HEK293T (cell line): ENCODE measurements at regions not wholly inside any gene's neighbourhood (a gene's known extent, or its start where the extent isn't known, plus 50 kb on each side); places are given as distances from the start of the nearest gene placed in this dataset.

Experiments used
- BHLHE40 ChIP-seq: fragments of 450-650 bp; IDR thresholded peaks from 2 replicates; pipeline ENCODE4 v1.6.1; 2016; ENCODE audit warnings: mild to moderate bottlenecking, moderate library complexity, borderline replicate concordance
- CTBP1 ChIP-seq: fragments of 450-650 bp; IDR thresholded peaks from 2 replicates; pipeline ENCODE4 v1.6.1; 2016; ENCODE audit warnings: borderline replicate concordance
- SUZ12 ChIP-seq: fragments of 450-650 bp; IDR thresholded peaks from 2 replicates; pipeline ENCODE4 v1.6.1; 2016; ENCODE audit warnings: mild to moderate bottlenecking
- TARDBP ChIP-seq: fragments of 450-650 bp; IDR thresholded peaks from 2 replicates; pipeline ENCODE4 v1.6.1; 2016

- TF ChIP-seq BHLHE40, result no peak
- TF ChIP-seq SUZ12, result no peak
- no peak for TF ChIP-seq TARDBP
- no peak for TF ChIP-seq CTBP1
Observed at GRCh38 chr6:91221072-91221720, 634.3 kb upstream of the MAP3K7 start.
